Esophagus squamous epithelium (tissue), 5 donors: ENCODE measurements at regions not wholly inside any gene's neighbourhood (a gene's known extent, or its start where the extent isn't known, plus 50 kb on each side); places are given as distances from the start of the nearest gene placed in this dataset.

Experiments used
- DNase-seq: peaks from one replicate; lab custom pipeline; 2025; lab: John Stamatoyannopoulos, UW
- H3K27ac ChIP-seq, 4 donors: fragments of 200-600 bp; sonication (generic); one replicate each; pipeline ENCODE4 v1.5.1; 2016 to 2019; ENCODE audit warnings: mild to moderate bottlenecking in 1 of 4
- H3K27me3 ChIP-seq, 4 donors: fragments of 200-600 bp; sonication (generic); 1 replicate in 3 of 4; 2 replicates in 1 of 4; pipeline versions ENCODE4 v1.5.1 to v1.6.0; 2017 to 2021; ENCODE audit warnings: antibody characterized with exemption in 1 of 4
- H3K36me3 ChIP-seq, 3 donors: fragments of 200-600 bp; sonication (generic); one replicate each; pipeline ENCODE4 v1.5.1; 2016 to 2019
- H3K4me1 ChIP-seq, 3 donors: fragments of 200-600 bp; sonication (generic); one replicate each; pipeline ENCODE4 v1.5.1; 2017 to 2019
- H3K4me3 ChIP-seq, 4 donors: fragments of 200-600 bp; sonication (generic); 1 replicate in 3 of 4; 2 replicates in 1 of 4; pipeline ENCODE4 v1.5.1; 2016 to 2019; ENCODE audit warnings: mild to moderate bottlenecking in 2 of 4, moderate library complexity in 1 of 4
- H3K9me3 ChIP-seq, 3 donors: fragments of 200-600 bp; sonication (generic); one replicate each; pipeline ENCODE4 v1.5.1; 2016 to 2019
- CTCF ChIP-seq, 6 experiments: fragments of 450-650 bp in 4 of 6; fragments of 200-600 bp in 2 of 6; sonication (generic) in 2 of 6; IDR thresholded peaks; one replicate each; pipeline ENCODE4 v1.5.1; 2016 to 2019; ENCODE audit warnings: antibody characterized with exemption in 6 of 6, mild to moderate bottlenecking in 4 of 6, moderate library complexity in 4 of 6
- POLR2A ChIP-seq, 4 donors: fragments of 450-650 bp; IDR thresholded peaks; one replicate each; pipeline ENCODE4 v1.6.1; 2017; ENCODE audit warnings: antibody characterized with exemption in 4 of 4, mild to moderate bottlenecking in 4 of 4, moderate library complexity in 3 of 4
- WGBS, 2 donors: methylation state at CpG; one replicate each; pipeline ENCODE4 v1.1.5; 2018; 5-methylcytosine and 5-hydroxymethylcytosine counted together
- intact Hi-C: fragments of 100-400 bp; cut with DNase I; formaldehyde crosslinking; loops from one replicate; pipeline ENCODE4 v1.15.0; 2022
- donor health status: DM: yes; HTN: yes; CAD: no.

- Histone ChIP-seq H3K4me3 (no peak overlapping the region), H3K27me3 (no peaks in the 10 kb centered on the region), H3K36me3 (no peaks in the 10 kb centered on the region), H3K4me1 (peaks cover 10 to 18% (median 12%) of the 10 kb centered on the region in 3 donors), H3K9me3 (no peaks in the 10 kb centered on the region), H3K27ac (no peak overlapping the region)
- TF ChIP-seq POLR2A (IDR thresholded peaks at IDR 0.05) (no peak), CTCF (IDR thresholded peaks at IDR 0.05) (no peak)
- no peak for DNase-seq
- intact Hi-C loops = no loop called here
- WGBS, 2 donors = 86 to 96% methylated on average over 7 to 9 of the region's 9 CpGs
Observed at GRCh38 chr1:234879147-234880080, 249.2 kb downstream of the TOMM20 start.

- Histone ChIP-seq H3K27me3 (no peaks in the 10 kb centered on the region), H3K27ac (no peak overlapping the region), H3K9me3 (no peaks in the 10 kb centered on the region), H3K4me3 (no peak overlapping the region), H3K4me1 (peaks cover 10 to 17% (median 12%) of the 10 kb centered on the region in 3 donors), H3K36me3 (no peaks in the 10 kb centered on the region)
- no peak for DNase-seq
- WGBS, 2 donors = 74 to 94% methylated on average over 4 to 5 of the region's 12 CpGs
- intact Hi-C loops = no loop called here
- TF ChIP-seq POLR2A (IDR thresholded peaks at IDR 0.05) = no peak
- TF ChIP-seq CTCF (IDR thresholded peaks at IDR 0.05) = no peak
Observed at GRCh38 chr1:234878288-234878687, 250.3 kb downstream of the TOMM20 start.

GRCh38 chr1:234877761-234878160 lies 250.9 kb downstream of the TOMM20 start:
- intact Hi-C loops = no loop called here
- Histone ChIP-seq H3K4me1 (peaks cover 10 to 17% (median 12%) of the 10 kb centered on the region in 3 donors), H3K4me3 (no peak overlapping the region), H3K36me3 (no peaks in the 10 kb centered on the region), H3K27me3 (no peaks in the 10 kb centered on the region), H3K27ac (no peak overlapping the region), H3K9me3 (no peaks in the 10 kb centered on the region)
- DNase-seq = no peak
- WGBS, 2 donors = 83 to 97% methylated on average over 5 to 6 of the region's 7 CpGs
- TF ChIP-seq CTCF (IDR thresholded peaks at IDR 0.05) (no peak), POLR2A (IDR thresholded peaks at IDR 0.05) (no peak)

GRCh38 chr1:234875953-234876855 lies 252.4 kb downstream of the TOMM20 start:
- Histone ChIP-seq H3K36me3 (no peaks in the 10 kb centered on the region), H3K4me3 (no peak overlapping the region), H3K4me1 (peaks cover 10 to 17% (median 12%) of the 10 kb centered on the region in 3 donors), H3K9me3 (no peaks in the 10 kb centered on the region), H3K27ac (peak overlapping the region in 2 of 4 donors; percentile 54 to 62), H3K27me3 (no peaks in the 10 kb centered on the region)
- intact Hi-C loops = no loop called here
- DNase-seq = no peak
- WGBS, 2 donors = 65 to 69% methylated on average over 13 to 14 of the region's 15 CpGs
- no peak for TF ChIP-seq CTCF (IDR thresholded peaks at IDR 0.05)
